Kidney (tissue), 13 donors: ENCODE measurements at regions not wholly inside any gene's neighbourhood (a gene's known extent, or its start where the extent isn't known, plus 50 kb on each side); places are given as distances from the start of the nearest gene placed in this dataset.
A peak's percentile ranks its signal among the peaks of the same experiment; 100 is the strongest.

ENCODE experiments used
- DNase-seq, 5 donors: peaks; one replicate each; pipeline ENCODE4 v3.0.0-alpha.2; 2013 to 2020
- FAIRE-seq: peaks from 2 replicates; lab custom pipeline; 2012; peaks lifted over from hg19 to GRCh38; lab: Jason Lieb, UNC
- H3K27ac ChIP-seq, 2 donors: one replicate each; pipeline ENCODE4 v1.7.0; 2013; ENCODE audit warnings: low read depth in 2 of 2, low read length in 2 of 2, inconsistent platforms in 1 of 2
- H3K27me3 ChIP-seq: one replicate; pipeline ENCODE4 v1.7.1; 2013; ENCODE audit warnings: low read length, inconsistent platforms; ENCODE audit not compliant: control insufficient read depth, insufficient read depth
- H3K36me3 ChIP-seq, 3 donors: one replicate each; pipeline versions ENCODE4 v1.7.0 to v1.7.1; 2013; ENCODE audit warnings: low read length in 3 of 3, control low read depth in 1 of 3, inconsistent platforms in 1 of 3; ENCODE audit not compliant: insufficient read depth in 3 of 3, control insufficient read depth in 2 of 3
- H3K4me1 ChIP-seq, 3 donors: one replicate each; pipeline versions ENCODE4 v1.7.0 to v1.7.1; 2013; ENCODE audit warnings: low read length in 3 of 3, inconsistent platforms in 1 of 3, low read depth in 1 of 3; ENCODE audit not compliant: control insufficient read depth in 2 of 3, insufficient read depth in 2 of 3
- H3K4me3 ChIP-seq, 3 donors: one replicate each; pipeline versions ENCODE4 v1.7.0 to v1.8.1; 2013; ENCODE audit warnings: low read length in 3 of 3, control low read depth in 1 of 3, inconsistent platforms in 1 of 3
- H3K9ac ChIP-seq, 3 donors: one replicate each; pipeline versions ENCODE4 v1.7.0 to v1.7.1; 2013; ENCODE audit warnings: low read length in 3 of 3, control low read depth in 1 of 3, inconsistent platforms in 1 of 3
- H3K9me3 ChIP-seq, 3 donors: one replicate each; pipeline versions ENCODE4 v1.7.0 to v1.7.1; 2013; ENCODE audit warnings: low read length in 3 of 3, control low read depth in 1 of 3, inconsistent platforms in 1 of 3; ENCODE audit not compliant: control insufficient read depth in 2 of 3, insufficient read depth in 1 of 3
- CTCF ChIP-seq: IDR thresholded peaks from 3 replicates; pipeline ENCODE4 v1.5.1; 2012; ENCODE audit warnings: mild to moderate bottlenecking, moderate library complexity, borderline replicate concordance; ENCODE audit not compliant: insufficient read depth; ENCODE audit errors: extremely low read depth
- intact Hi-C: fragments of 100-400 bp; cut with DNase I; formaldehyde crosslinking; loops from one replicate; pipeline ENCODE4 v1.11.1; 2022
- donor health status: control.
- donor health status: control.
- donor health status: control.
- donor health status: control.
- donor health status: control.
- donor health status: DM: yes; HTN: yes; CAD: no.
- donor health status: Normal renal cell carcinoma (clear cell type).

GRCh38 chr14:62117010-62117750 is 355.0 kb downstream of the SNAPC1 start:
- no peak for FAIRE-seq
- intact Hi-C loops: no loop called here
- peak overlapping the region in 2 of 3 donors; percentile 18 to 21 for H3K4me3 ChIP-seq
- H3K27me3 ChIP-seq: peaks cover 18% of the 10 kb centered on the region
- H3K36me3 ChIP-seq: no peaks in the 10 kb centered on the region
- DNase-seq: peak; percentile 89 to 95 (median 94)
- no peak overlapping the region for H3K27ac ChIP-seq
- H3K4me1 ChIP-seq: peaks cover 0 to 5% (median 0%) of the 10 kb centered on the region in 3 donors
- no peaks in the 10 kb centered on the region for H3K9me3 ChIP-seq
- H3K9ac ChIP-seq: no peak overlapping the region
- TF ChIP-seq CTCF: peak; percentile 28

DNA sequence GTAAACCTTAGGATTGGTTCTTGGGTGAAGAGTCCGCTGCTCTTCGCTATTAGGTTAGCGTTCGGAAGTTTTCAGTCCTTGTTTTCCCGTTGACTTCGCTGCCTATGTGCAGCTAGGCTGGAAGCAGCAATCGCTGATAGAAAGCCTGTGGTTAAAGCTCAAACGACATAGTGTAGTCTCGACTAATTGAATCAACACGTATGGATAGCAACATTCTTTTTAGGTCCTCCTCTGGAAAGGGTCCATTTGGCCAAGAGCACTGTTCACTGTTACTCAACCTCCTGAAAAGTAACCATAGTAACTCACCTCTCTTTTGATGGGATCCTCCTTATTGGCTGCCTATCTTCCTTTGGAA is 355.5 kb downstream of the SNAPC1 start:
- Histone ChIP-seq H3K36me3 (no peaks in the 10 kb centered on the region), H3K9me3 (no peaks in the 10 kb centered on the region), H3K9ac (no peak overlapping the region), H3K4me1 (peaks cover 0 to 5% (median 0%) of the 10 kb centered on the region in 3 donors), H3K27ac (no peak overlapping the region), H3K27me3 (peaks cover 18% of the 10 kb centered on the region), H3K4me3 (peak overlapping the region in 2 of 3 donors; percentile 18 to 21)
- DNase-seq (peak in 1 of 5 donors; percentile 39), FAIRE-seq (no peak)
- intact Hi-C loops: no loop called here
- TF ChIP-seq CTCF: no peak

GRCh38 chr14:62118461-62118860 is 356.2 kb downstream of the SNAPC1 start:
- no peaks in the 10 kb centered on the region for H3K9me3 ChIP-seq
- H3K36me3 ChIP-seq: no peaks in the 10 kb centered on the region
- DNase-seq: no peak
- no peak for FAIRE-seq
- peaks cover 18% of the 10 kb centered on the region for H3K27me3 ChIP-seq
- no peak overlapping the region for H3K4me3 ChIP-seq
- intact Hi-C loops: no loop called here
- no peak overlapping the region for H3K9ac ChIP-seq
- no peak for TF ChIP-seq CTCF
- H3K4me1 ChIP-seq: peaks cover 0 to 5% (median 0%) of the 10 kb centered on the region in 3 donors
- no peak overlapping the region for H3K27ac ChIP-seq
